ENCODE measurements at regions not wholly inside any gene's neighbourhood (a gene's known extent, or its start where the extent isn't known, plus 50 kb on each side); places are given as distances from the start of the nearest gene placed in this dataset.

DNA sequence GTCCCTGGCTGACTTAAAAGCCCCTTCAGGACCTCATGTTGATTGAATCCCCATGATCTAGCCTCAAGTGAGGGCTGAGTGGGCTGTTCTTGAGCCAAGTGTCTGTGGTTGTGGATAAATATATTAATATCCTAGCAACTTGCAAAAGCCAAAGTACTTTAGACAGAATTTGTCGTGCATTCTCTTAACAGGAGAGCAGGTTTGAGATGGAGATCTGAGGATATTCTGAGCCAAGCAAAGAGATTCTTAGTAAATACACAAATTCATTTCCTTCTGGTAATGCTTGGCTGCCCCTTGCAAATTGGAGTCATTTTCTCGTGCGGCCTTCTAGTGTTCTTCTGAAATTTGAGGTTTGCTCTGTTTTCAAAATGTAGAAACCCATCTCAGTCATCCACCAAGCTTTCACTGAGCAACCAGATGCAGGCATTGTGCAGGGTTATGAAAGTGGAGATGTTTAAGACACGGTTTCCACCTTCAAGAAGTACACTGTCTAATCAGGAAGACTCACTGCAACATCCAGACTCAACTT, 242.1 kb upstream of the JUN start:
- peak; percentile 65 for DNase-seq (ENCODE audit: low read depth)

DNA sequence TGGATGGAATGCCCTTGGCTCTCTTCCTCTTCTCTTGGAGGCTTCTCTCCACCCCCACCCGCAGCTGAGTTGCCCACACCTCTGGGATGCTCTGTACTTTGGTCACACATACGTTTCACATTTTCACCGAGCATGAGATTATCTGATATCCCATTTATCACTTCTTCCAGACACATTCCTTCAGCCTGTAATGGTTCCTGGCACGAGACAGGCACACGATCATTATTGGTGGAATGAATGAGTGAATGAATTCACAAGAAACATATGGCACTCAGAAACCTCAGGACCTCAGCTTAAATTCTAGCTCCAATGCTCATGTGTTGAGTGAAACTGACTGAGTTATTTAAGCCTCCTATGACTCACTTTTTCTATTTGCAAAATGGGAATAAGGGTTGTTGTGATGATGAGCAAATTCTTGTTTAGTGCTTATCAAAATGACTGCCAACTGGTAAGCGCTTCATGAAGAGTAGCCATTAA, 242.7 kb upstream of the JUN start:
- peak; percentile 100 for DNase-seq (ENCODE audit: low read depth)

DNA sequence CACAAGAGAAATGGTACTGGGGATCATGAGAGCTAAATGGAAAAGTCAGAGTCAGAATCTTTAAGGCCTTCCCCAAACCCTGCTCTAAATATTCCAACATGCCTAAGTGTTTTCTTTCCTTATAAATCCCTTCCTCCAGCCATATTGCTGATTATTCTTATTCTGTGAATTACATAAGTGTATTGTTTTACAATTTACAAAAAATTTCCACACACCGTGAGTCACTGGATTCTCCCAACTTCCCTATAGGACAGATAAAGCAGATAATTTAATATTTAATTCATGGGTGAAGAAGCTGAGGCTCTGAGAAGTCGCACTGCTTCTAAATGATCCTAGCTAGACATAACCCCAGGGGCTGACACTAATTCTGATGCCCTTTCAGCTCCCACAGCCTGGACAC, 243.3 kb upstream of the JUN start:
- DNase-seq (ENCODE audit: low read depth): no peak

DNA sequence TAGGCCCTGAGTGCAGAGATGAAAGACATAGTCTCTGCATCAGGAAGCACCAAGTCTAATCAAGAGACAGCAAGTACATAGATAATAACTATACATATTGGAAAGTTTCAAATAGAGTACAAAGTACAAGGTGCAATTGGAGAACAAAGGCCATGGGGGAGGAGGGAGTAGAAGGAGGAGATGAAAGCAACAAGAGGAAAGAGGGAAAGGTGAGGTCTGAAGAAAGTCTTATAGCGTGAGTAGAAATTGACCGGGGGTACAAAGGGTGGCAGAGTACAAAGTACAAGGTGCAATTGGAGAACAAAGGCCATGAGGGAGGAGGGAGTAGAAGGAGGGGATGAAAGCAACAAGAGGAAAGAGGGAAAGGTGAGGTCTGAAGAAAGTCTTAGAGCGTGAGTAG, 244.2 kb upstream of the JUN start:
- DNase-seq (ENCODE audit: low read depth): no peak

DNA sequence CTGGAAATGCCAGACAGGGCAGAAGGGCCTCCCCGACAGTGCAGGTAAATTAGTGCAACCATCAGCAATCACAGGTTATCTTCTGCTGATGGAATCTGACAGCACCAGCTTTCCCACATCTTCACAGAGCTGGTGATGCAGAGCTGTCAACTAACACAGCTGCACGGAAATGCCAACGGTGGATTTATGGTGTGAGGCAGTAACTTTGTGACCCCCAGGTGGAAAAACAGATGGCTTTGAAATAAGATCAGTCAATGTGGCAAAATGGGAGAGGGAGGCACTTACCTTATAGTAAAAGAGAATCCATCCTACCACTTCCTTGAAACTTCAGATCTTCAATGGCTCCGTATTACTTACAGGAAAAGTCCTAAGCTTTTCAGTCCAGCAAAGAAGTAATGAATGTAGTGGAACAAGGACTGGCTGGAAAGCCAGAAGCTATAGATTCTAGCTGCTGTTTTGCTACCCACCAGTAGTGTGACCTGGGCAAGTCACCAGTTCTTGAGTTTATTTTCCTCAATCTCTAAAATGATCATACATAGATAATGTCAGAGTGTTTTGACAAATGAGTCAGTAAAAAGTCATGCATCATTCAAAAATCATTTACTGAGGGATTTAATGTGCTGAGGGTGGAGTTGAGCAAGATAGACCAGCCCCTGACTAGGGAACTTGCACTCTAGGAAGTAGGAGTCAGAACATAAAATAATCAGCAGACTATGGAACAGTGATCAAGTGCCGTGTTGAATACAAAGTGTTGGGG, 245.7 kb upstream of the JUN start:
- DNase-seq (ENCODE audit: low read depth): no peak

DNA sequence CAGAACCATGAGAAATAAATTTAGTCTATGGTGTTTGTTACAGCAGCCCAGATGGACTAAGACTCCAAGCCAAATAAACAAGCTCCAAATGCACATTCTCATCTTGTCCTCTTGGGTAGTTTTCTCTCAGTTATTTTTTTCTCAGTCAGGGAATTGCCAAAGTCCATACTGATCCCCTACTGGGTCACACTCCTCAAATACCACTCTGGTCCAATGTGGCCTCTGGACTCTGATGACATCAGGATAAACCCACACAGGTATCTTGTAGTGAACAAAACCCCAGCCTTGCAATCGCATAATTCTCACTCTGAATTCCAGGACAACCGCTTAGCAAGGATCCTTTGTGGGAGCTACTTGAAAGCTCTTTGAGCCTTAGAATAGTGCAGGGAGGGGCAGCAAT, 248.4 kb upstream of the JUN start:
- no peak for DNase-seq (ENCODE audit: low read depth)

DNA sequence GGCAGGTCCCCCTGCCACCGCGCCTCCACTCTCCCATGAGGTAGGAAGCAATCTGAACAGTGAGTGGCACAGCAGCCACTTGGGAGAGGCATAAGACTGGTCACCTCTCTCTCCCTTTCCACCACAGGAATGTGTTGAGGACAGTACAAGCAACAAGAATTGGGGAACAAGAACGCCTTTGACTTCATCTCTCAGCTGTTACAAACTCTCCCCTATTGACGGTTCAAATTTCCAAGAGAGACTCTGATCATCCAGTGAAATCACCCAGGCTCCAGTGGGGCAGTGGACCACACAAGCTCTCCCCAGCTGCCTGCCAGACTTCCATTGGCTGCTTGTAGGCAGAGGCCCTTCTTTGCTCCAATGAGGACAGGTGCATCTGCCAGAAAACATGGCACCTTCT, 249.9 kb upstream of the JUN start:
- no peak for DNase-seq (ENCODE audit: low read depth)

DNA sequence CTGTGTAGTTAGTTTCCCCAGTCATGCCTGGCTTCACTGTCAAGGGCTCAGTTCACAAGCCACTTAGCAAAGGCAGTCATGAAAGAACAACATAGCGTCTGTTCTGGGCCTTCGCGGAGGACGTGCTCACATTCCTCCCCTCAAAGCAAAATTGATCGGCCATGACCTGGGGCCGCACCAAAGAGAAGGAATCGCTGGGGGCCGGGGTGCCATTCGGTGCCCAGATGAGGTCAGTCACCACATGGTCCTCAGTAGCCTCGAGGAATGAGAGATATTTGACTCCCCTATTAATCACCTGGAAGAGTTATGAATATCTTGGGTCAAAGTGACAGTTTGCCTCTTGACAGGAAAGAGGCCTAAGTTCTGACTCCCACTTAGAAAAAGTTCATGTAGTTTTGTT, 251.1 kb upstream of the JUN start:
- no peak for DNase-seq (ENCODE audit: low read depth)

DNA sequence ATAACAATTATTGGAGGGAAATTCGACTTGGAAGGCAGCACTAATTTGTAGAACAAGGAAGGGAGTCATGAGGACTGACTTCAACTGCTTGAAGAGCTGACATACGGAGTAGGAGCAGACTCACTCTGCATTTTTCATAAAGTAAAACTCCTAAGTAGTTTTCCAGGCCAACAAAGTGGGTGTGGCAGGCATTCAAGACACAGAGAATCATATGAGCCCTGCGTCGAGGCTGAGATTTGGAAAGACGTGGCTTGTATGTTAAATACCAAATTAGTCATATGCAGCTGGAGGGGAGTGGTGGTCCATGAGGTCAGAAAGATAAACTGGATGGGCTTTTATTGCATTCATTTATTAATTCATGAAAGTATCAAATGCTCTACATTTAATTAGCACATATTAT, 255.7 kb upstream of the JUN start:
- no peak for DNase-seq (ENCODE audit: low read depth)

DNA sequence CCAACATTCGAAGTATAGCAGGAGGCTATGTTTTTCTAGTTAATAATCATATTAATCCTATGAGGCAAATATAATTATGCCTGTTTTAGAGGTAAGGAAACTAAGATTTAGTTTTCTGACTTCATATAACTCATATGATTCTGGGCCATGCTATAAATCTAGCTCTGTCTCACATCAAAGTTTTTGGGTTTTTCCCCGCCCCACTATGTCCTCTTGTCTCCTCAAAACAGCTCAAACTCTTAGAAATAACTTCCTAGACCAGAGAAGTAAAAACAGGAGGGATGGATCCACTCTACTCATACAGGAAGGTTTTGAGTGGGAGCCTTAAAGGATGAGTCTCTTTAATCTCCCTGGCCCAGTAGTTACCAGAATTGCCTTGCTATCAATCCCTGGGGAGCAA, 256.4 kb upstream of the FGGY start:
- no peak for DNase-seq (ENCODE audit: low read depth)

DNA sequence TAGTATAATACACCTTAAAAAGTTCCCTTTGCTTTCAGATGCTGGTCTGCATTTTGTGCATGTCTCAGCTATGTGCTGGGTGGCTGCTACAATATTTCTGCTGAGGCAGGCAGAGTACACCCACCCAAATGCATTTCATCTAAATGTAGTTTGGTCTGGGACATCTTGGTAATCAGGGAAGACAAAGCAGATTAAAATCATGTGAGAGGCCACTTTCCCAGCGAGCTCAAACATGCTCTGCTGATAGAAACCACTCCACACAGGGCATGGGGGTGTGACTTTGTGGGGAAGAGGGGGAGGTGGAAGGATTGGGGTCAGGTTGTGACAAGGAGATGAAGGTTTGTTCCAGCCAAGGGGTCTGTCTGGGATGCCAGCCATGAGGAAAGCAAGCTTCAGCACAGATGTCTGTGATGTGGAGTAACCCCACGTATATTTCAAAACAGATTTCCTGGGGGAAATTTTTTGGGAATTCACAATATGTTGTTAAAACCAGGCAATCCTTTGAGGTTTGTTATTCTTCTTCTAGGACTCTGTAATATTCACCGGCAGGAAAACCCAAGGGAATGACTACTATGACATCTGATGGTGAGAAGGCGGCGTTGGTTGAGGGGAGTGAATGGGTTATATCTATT, 255.1 kb upstream of the FGGY start:
- DNase-seq (ENCODE audit: low read depth): no peak

DNA sequence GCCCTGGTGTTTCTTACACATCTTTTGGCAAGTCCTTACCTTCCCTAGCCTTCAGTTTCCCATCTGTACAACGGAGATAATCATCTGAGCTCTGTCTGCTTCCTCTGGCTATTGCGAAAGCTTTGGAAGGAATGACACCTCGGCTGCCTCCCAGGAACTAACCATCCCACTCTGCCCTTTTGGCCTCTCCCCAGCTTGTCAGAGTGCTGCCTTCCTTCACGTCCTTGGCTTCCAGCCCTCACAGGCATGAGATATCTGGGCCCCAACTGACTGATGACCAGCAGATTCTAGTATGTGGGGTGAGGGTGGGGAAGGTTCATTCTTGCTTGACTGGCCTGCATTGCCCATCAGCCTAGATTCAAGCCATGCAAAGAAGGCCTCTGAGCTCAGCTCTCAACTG, 253.1 kb upstream of the FGGY start:
- DNase-seq (ENCODE audit: low read depth): peak; percentile 98

DNA sequence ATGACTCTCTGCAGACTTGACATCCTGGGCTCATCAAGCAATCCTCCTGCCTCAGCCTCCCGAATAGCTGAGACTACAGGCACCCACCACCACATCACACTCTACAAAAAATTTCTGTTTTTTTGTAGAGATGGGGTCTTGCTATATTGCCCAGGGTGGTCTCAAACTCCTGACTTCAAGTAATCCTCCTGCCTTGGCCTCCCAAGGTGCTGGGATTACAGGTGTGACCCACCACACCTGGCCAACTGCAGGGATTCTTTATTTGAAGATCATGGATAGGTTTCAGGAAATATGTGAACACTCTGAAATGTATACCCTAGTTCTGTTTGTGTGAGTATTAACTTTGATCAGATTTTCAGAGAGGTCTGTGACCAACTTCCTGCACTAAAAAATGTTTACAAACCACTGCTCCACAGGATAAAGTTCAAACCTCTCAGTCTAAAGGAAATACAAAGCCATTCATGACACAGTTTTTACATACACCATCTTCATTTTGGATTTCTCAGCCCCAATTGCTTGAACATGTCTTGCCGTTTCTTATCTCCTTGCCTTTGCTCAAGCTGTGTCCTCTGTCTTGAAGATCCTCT, 252.3 kb upstream of the FGGY start:
- no peak for DNase-seq (ENCODE audit: low read depth)

DNA sequence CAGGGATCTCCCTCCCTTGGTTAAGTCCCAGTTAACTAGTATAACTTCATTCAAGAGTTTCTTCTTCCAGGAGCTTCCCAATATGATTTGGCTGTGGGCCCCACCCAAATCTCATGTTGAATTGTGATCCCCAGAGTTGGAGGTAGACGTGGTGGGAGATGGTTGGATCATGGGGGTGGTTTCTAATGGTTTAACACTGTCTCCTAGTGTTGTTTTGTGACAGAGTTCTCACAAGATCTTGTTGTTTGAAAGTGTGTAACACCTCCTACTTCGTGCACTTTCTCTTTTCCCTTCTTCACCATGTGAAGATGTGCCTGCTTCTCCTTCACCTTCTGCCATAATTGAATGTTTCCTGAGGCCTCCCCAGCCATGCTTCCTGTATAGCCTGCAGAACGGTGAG, 251.8 kb upstream of the FGGY start:
- no peak for DNase-seq (ENCODE audit: low read depth)

DNA sequence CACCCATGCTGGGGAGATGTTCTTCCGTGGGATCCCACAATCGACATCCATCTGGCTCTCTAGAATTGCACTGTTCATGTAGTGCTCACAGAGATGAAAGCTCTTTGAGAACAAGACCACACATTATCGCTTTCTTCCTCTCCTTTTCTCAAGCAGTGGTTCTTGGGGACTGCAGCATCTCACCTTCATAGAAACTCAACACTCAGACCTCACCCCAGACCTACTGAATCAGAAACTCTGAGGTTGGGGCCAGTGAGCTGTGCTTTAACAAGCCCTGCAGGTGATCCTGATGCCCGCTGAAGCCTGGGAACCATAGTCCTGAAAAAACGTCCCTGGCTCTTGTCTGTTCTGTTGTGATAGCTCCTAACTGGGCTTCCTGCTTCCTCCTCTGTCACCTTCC, 251.3 kb upstream of the FGGY start:
- no peak for DNase-seq (ENCODE audit: low read depth)

DNA sequence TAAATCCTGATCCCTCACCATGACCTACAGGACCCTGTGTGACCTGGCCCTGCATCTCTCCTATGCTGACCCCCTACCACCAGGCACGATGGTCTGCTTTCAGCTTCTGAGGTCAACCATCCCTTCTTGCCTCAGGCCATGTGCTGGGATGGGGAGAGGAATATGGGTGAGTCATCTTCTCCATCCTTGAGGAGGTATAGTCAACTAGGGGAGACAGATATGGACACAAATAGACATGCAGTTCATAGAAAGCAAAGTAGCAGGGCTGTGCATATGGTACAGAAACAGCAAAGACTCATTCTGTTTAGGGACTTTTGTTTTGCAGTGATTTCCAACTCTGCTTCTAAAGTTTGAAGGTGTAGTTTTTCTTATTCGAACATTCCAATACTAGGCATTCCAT, 250.8 kb upstream of the FGGY start:
- DNase-seq (ENCODE audit: low read depth): no peak

DNA sequence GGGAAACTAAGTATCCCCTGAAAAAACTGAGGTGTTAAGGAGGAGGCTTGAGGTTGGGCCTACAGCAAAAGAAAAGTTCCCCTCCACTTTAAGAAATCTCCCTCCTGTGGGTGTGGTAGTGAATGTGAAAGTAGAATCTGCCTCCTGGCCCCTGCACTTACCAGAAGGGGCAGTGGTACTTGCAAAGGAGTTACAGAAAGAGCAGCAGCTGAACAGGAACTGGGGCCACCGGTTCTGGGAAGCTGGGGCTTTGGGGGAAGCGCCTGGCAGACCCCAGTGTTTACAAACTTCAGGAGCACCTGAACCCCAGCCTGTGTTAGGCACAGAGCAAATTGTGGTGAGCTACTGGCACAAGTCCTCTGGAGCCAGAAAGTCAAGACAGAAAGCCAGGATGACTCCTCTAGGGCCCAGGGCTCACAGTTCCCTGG, 250.2 kb upstream of the FGGY start:
- no peak for DNase-seq (ENCODE audit: low read depth)

DNA sequence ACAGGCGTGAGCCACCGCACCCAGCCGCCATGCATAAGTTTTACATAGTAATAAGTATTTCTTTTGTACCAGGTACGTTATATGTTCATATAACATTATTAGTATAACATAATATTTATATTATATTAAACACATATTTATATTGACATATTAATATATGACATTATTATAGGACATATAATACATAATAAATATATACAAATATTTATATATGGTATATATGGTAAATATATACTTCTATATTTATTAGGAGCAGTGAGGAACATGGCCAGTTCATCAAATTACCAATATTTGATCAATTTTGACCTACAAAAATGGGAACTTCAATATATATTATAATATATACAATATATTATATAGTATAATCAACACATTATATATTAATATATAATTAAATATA, 245.9 kb upstream of the FGGY start:
- DNase-seq (ENCODE audit: low read depth): no peak

DNA sequence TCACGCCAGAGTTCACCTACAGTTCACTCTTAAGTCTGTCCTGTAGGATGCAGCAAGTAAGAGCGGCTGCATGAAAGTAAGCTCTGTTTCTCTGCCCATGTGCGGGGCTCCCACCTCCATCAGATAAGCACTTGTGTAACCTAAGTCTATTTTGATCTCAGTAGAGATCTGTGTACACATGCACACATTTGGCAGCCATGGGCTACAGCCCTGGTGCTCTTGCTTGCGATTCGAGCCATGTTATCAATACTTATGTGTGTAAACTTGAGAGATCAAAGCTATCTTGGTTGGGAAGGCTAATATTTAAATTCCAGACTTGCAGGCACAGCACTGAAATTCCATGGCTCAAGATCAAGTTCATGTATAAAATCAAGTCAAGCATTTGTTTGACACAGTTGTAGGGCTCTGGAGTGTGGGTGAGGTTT, 244.7 kb upstream of the FGGY start:
- DNase-seq (ENCODE audit: low read depth): no peak

DNA sequence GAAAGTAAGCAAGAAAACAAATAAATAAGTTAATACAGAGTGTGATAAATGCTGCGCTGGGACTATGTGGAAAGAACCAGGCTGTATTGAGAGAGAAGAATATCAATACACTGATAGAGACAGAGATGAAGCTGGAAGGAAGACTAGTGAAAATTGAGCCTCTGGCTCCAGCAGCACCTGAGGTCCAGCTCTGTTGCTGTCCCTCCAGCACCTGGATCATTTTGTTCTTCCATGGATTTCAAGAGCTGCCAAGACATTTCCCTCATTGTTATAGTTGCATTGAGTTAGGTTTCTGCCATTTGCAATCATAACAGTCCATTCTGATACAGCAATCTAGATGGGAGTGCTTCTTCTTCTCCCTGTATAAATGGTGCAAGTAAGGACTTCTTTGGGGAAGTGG, 242.7 kb upstream of the FGGY start:
- no peak for DNase-seq (ENCODE audit: low read depth)

DNA sequence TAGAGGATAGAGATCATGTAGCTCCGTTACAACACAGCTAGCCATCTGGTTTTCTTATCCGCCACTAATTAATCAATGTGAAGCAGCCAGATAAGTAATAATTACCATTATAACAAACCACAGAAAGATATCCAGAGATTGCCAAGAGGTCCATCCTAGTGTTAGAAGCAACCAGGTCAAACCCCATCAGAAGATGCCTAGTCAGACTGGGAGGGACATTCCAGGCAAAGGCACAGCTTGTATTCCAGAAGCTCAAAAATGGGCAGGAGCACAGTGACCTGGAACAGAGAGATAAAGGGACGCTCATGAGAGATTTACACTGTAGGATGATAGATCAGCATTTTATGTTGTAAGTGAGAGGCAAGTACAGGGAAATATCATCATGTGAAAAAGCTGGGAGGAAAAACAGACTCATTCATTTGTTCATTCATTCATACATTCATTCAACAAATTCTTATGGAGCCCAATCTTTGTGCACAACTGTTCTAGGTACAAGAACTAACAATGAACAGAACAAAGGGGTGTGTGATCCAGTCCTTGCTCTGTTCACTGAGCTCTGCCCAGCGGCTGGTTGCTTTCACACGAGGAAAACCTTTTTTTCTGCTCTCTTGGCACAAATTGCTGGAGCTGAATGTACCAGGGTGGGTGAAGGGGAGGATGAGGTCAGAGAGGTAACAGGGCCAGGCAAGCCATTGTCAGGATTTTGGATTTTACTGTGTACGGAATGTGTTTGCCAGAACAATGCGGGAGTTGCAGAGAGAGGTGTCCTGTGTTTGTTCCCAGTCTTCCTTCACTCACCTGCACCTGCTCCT, 240.8 kb upstream of the FGGY start:
- DNase-seq (ENCODE audit: low read depth): no peak

DNA sequence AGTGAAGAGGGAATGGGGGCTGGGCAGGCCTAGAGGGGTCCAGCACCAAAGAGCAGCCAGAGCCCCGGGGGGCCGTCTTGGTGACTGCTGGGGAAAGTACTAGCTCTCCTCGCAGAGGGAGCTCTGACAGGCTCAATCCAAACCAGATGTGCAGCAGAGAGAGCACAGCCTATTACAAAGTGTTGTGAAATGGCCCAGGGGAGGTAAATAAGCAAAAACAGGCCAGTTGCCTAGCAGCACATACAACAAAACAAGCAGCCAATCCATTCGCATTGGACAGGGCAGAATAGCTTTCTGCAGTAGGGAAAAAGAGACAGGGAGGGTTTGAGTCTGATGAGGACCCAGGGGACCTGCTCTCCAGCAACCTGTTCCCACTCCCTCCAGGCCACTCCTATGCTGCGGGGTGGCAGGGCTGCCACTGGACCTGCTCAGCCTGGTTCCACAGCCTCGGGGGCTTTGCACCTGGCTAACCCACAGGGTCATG, 239.6 kb upstream of the FGGY start:
- DNase-seq (ENCODE audit: low read depth): peak; percentile 99
